ENCODE measurements at regions not wholly inside any gene's neighbourhood (a gene's known extent, or its start where the extent isn't known, plus 50 kb on each side); places are given as distances from the start of the nearest gene placed in this dataset.
"Not testable (repeated sequence)": the region's sequence is repeated elsewhere in the genome, so short reads cannot be mapped to it uniquely, and the experiment has no call there.

DNA sequence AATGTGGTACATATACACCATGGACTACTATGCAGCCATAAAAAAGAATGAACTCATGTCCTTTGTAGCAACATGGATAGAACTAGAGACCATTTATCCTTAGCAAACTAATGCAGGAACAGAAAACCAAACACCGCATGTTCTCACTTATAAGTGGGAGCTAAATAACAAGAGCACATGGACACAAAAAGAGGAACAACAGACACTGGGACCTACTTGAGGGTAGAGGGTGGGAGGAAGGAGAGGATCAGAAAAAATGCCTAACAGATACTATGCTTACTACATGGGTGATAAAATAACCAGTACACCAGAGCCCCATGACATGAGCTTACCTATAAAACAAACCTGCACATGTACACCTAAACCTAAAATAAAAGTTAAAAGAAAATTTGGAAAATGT is 82.0 kb upstream of the ADRB2 start:
- H3K9ac ChIP-seq (ENCODE audit: low read depth, low read length); H3K27ac ChIP-seq (ENCODE audit: low read depth, low read length); H3K4me3 ChIP-seq (ENCODE audit: low read depth, low read length); H3K4me1 ChIP-seq (ENCODE audit: control insufficient read depth, insufficient read depth, low read length); H3K27me3 ChIP-seq (ENCODE audit: control insufficient read depth, insufficient read depth, low read length); H3K9me3 ChIP-seq (ENCODE audit: control insufficient read depth, insufficient read depth, low read length); H3K36me3 ChIP-seq (ENCODE audit: control insufficient read depth, insufficient read depth, low read length): not testable (repeated sequence)

GRCh38 chr5:148746826-148747535 is 79.4 kb upstream of the ADRB2 start:
- H3K27me3 ChIP-seq (ENCODE audit: control insufficient read depth, insufficient read depth, low read length): no peaks in the 10 kb centered on the region
- H3K9ac ChIP-seq (ENCODE audit: low read depth, low read length): no peak overlapping the region
- H3K36me3 ChIP-seq (ENCODE audit: control insufficient read depth, insufficient read depth, low read length): no peaks in the 10 kb centered on the region
- H3K4me3 ChIP-seq (ENCODE audit: low read depth, low read length): no peak overlapping the region
- H3K9me3 ChIP-seq (ENCODE audit: control insufficient read depth, insufficient read depth, low read length): no peaks in the 10 kb centered on the region
- no peak overlapping the region for H3K27ac ChIP-seq (ENCODE audit: low read depth, low read length)
- 0 out of 2 replicates have a peak, but pooled peaks cover 4% of the 10 kb centered on the region for H3K4me1 ChIP-seq (ENCODE audit: control insufficient read depth, insufficient read depth, low read length)

GRCh38 chr5:148747536-148747906 is 78.9 kb upstream of the ADRB2 start:
- H3K27me3 ChIP-seq (ENCODE audit: control insufficient read depth, insufficient read depth, low read length): no peaks in the 10 kb centered on the region
- H3K4me1 ChIP-seq (ENCODE audit: control insufficient read depth, insufficient read depth, low read length): 0 out of 2 replicates have a peak, but pooled peaks cover 4% of the 10 kb centered on the region
- H3K9me3 ChIP-seq (ENCODE audit: control insufficient read depth, insufficient read depth, low read length): no peaks in the 10 kb centered on the region
- no peak overlapping the region for H3K9ac ChIP-seq (ENCODE audit: low read depth, low read length)
- H3K36me3 ChIP-seq (ENCODE audit: control insufficient read depth, insufficient read depth, low read length): no peaks in the 10 kb centered on the region
- no peak overlapping the region for H3K4me3 ChIP-seq (ENCODE audit: low read depth, low read length)
- H3K27ac ChIP-seq (ENCODE audit: low read depth, low read length): no peak overlapping the region

DNA sequence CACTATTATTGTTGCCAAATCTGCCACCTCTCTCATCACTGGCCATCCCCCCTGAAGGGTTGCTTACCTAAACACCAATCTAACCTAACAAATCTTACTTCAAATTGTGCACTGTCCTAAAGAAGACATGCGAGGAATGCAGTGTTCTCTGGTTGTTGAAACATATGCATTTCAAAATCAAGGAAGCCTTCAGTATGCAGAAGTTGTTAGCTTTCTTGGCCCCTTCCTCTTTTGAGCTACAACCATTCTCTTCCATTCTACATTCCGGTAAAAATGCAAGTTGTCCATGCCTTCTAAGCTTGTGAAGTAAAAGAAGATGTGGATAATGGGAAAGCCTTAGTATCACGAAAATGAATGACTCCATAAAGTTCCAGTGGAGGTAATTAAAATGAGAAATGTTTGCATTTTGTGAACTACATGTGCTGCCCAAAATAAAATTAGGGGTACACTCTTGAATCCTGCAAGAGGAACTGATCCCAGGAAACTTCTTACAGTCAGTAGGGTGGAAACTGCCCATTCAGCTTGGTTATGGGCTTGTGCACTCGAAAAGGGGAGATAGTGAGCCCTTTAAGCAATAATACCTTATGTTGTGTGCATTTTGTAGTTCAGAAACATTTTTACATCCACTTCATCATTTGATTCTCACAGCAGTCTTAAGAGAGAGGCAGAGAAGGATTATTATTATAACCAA is 77.6 kb upstream of the ADRB2 start:
- no peak overlapping the region for H3K4me3 ChIP-seq (ENCODE audit: low read depth, low read length)
- H3K27ac ChIP-seq (ENCODE audit: low read depth, low read length): no peak overlapping the region
- no peaks in the 10 kb centered on the region for H3K27me3 ChIP-seq (ENCODE audit: control insufficient read depth, insufficient read depth, low read length)
- H3K9ac ChIP-seq (ENCODE audit: low read depth, low read length): no peak overlapping the region
- no peaks in the 10 kb centered on the region for H3K36me3 ChIP-seq (ENCODE audit: control insufficient read depth, insufficient read depth, low read length)
- 0 out of 2 replicates have a peak, but pooled peaks cover 4% of the 10 kb centered on the region for H3K4me1 ChIP-seq (ENCODE audit: control insufficient read depth, insufficient read depth, low read length)
- no peaks in the 10 kb centered on the region for H3K9me3 ChIP-seq (ENCODE audit: control insufficient read depth, insufficient read depth, low read length)

GRCh38 chr5:148750614-148751013 is 75.8 kb upstream of the ADRB2 start:
- 0 out of 2 replicates have a peak, but pooled peaks cover 4% of the 10 kb centered on the region for H3K4me1 ChIP-seq (ENCODE audit: control insufficient read depth, insufficient read depth, low read length)
- no peak overlapping the region for H3K9ac ChIP-seq (ENCODE audit: low read depth, low read length)
- no peaks in the 10 kb centered on the region for H3K9me3 ChIP-seq (ENCODE audit: control insufficient read depth, insufficient read depth, low read length)
- no peak overlapping the region for H3K4me3 ChIP-seq (ENCODE audit: low read depth, low read length)
- no peaks in the 10 kb centered on the region for H3K36me3 ChIP-seq (ENCODE audit: control insufficient read depth, insufficient read depth, low read length)
- no peaks in the 10 kb centered on the region for H3K27me3 ChIP-seq (ENCODE audit: control insufficient read depth, insufficient read depth, low read length)
- H3K27ac ChIP-seq (ENCODE audit: low read depth, low read length): no peak overlapping the region

DNA sequence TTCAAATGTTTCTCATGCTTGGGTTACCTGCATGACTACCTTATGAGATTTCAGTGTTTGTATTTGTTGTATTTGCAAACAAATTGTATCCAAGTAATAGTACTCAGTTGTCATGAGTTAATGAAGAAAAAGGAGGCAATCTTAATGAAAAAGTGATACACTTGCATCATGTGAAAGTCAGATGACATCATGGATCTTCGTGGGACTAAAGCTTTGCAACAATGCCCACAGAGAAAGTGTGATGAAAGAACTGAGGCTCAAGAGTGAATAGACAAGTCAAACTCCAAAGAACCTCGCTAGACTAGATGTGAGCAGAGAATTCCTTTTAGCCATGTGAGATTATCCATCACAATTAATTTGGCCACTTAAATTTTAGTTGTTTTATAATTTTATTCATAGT is 75.4 kb upstream of the ADRB2 start:
- H3K9ac ChIP-seq (ENCODE audit: low read depth, low read length): no peak overlapping the region
- H3K4me1 ChIP-seq (ENCODE audit: control insufficient read depth, insufficient read depth, low read length): 0 out of 2 replicates have a peak, but pooled peaks cover 4% of the 10 kb centered on the region
- H3K36me3 ChIP-seq (ENCODE audit: control insufficient read depth, insufficient read depth, low read length): no peaks in the 10 kb centered on the region
- no peaks in the 10 kb centered on the region for H3K9me3 ChIP-seq (ENCODE audit: control insufficient read depth, insufficient read depth, low read length)
- no peak overlapping the region for H3K27ac ChIP-seq (ENCODE audit: low read depth, low read length)
- no peak overlapping the region for H3K4me3 ChIP-seq (ENCODE audit: low read depth, low read length)
- H3K27me3 ChIP-seq (ENCODE audit: control insufficient read depth, insufficient read depth, low read length): no peaks in the 10 kb centered on the region

DNA sequence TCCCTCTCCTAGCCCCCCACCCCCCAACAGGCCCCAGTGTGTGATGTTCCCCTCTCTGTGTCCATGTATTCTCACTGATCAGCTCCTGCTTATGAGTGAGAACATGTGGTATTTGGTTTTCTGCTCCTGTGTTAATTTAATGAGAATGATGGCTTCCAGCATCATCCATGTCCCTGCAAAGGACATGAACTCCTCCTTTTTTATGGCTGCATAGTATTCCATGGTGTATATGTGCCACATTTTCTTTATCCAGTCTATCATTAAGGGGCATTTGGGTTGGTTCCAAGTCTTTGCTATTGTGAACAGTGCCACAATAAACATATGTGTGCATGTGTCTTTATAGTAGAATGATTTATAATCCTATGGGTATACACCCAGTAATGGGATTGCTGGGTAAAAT is 74.0 kb upstream of the ADRB2 start:
- H3K9me3 ChIP-seq (ENCODE audit: control insufficient read depth, insufficient read depth, low read length); H3K4me3 ChIP-seq (ENCODE audit: low read depth, low read length); H3K4me1 ChIP-seq (ENCODE audit: control insufficient read depth, insufficient read depth, low read length); H3K27ac ChIP-seq (ENCODE audit: low read depth, low read length); H3K36me3 ChIP-seq (ENCODE audit: control insufficient read depth, insufficient read depth, low read length); H3K27me3 ChIP-seq (ENCODE audit: control insufficient read depth, insufficient read depth, low read length); H3K9ac ChIP-seq (ENCODE audit: low read depth, low read length): not testable (repeated sequence)

DNA sequence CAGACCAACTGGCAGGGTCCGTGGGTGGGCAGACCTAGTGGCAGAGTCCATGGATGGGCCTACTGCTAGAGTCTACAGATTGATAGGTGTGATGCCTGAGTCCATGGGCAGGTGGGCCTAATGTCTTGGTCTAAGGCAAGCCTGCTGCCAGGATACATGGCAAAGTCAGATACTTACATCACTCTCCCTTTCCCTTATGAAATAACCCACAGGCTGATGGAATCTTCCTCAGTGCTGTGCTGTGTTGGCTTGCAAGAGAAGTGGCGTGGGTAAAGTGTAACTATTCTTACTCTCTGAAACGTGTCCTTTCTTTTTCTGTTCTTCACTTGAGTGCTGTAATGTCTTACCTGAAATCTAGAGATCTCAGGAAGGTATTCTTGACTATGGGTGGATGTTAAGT is 67.3 kb upstream of the ADRB2 start:
- no peak overlapping the region for H3K27ac ChIP-seq (ENCODE audit: low read depth, low read length)
- no peaks in the 10 kb centered on the region for H3K9me3 ChIP-seq (ENCODE audit: control insufficient read depth, insufficient read depth, low read length)
- no peak overlapping the region for H3K9ac ChIP-seq (ENCODE audit: low read depth, low read length)
- H3K36me3 ChIP-seq (ENCODE audit: control insufficient read depth, insufficient read depth, low read length): no peaks in the 10 kb centered on the region
- no peaks in the 10 kb centered on the region for H3K4me1 ChIP-seq (ENCODE audit: control insufficient read depth, insufficient read depth, low read length)
- H3K4me3 ChIP-seq (ENCODE audit: low read depth, low read length): no peak overlapping the region
- no peaks in the 10 kb centered on the region for H3K27me3 ChIP-seq (ENCODE audit: control insufficient read depth, insufficient read depth, low read length)

GRCh38 chr5:148760945-148761638 is 65.3 kb upstream of the ADRB2 start:
- Histone ChIP-seq H3K36me3 (ENCODE audit: control insufficient read depth, insufficient read depth, low read length) (no peaks in the 10 kb centered on the region), H3K4me3 (ENCODE audit: low read depth, low read length) (no peak overlapping the region), H3K9me3 (ENCODE audit: control insufficient read depth, insufficient read depth, low read length) (no peaks in the 10 kb centered on the region), H3K27ac (ENCODE audit: low read depth, low read length) (no peak overlapping the region), H3K27me3 (ENCODE audit: control insufficient read depth, insufficient read depth, low read length) (no peaks in the 10 kb centered on the region), H3K4me1 (ENCODE audit: control insufficient read depth, insufficient read depth, low read length) (no peaks in the 10 kb centered on the region), H3K9ac (ENCODE audit: low read depth, low read length) (no peak overlapping the region)

DNA sequence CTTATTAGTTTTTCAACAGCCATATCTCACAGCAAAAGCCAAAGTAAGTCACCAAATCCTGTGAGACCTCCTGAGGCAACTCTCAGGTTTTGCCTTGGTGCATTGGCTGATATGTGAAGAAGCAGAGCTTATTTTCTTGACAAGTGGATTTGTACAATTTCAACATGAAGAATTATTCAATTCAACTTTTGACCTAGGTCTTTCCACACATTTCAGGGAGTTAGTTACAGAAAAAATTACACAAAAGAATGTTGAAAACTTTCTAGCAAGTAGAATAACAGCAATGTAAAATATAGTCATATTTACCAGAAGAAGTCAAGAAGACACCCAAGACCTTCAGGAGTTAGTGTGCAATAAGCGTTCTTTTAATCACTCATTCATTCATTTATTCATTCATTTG is 62.4 kb upstream of the ADRB2 start:
- Histone ChIP-seq H3K9me3 (ENCODE audit: control insufficient read depth, insufficient read depth, low read length) (no peaks in the 10 kb centered on the region), H3K36me3 (ENCODE audit: control insufficient read depth, insufficient read depth, low read length) (no peaks in the 10 kb centered on the region), H3K27ac (ENCODE audit: low read depth, low read length) (no peak overlapping the region), H3K27me3 (ENCODE audit: control insufficient read depth, insufficient read depth, low read length) (no peaks in the 10 kb centered on the region), H3K9ac (ENCODE audit: low read depth, low read length) (no peak overlapping the region), H3K4me1 (ENCODE audit: control insufficient read depth, insufficient read depth, low read length) (no peaks in the 10 kb centered on the region), H3K4me3 (ENCODE audit: low read depth, low read length) (no peak overlapping the region)

DNA sequence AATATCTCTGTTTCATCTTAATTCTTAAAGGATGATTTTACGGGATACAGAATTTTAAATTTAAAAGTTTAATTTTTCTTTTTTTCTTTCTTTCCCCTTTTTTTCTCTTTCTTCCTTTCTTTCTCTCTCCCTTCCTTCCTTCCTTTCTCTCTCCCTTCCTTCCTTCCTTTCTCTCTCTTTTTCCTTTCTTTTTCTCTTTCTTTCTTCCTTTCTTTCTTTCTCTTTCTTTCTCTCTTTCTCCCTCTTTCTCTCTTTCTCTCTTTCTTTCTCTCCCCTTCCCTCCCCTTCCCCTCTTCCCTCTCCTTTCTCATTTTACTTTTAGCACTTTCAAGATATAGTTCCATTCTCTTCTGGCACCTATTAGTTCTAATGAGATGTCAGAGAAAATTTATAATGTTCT is 61.4 kb upstream of the ADRB2 start:
- Histone ChIP-seq H3K27ac (ENCODE audit: low read depth, low read length) (no peak overlapping the region), H3K9me3 (ENCODE audit: control insufficient read depth, insufficient read depth, low read length) (no peaks in the 10 kb centered on the region), H3K36me3 (ENCODE audit: control insufficient read depth, insufficient read depth, low read length) (no peaks in the 10 kb centered on the region), H3K27me3 (ENCODE audit: control insufficient read depth, insufficient read depth, low read length) (no peaks in the 10 kb centered on the region), H3K9ac (ENCODE audit: low read depth, low read length) (no peak overlapping the region), H3K4me3 (ENCODE audit: low read depth, low read length) (no peak overlapping the region), H3K4me1 (ENCODE audit: control insufficient read depth, insufficient read depth, low read length) (no peaks in the 10 kb centered on the region)
